Astrocyte of the spinal cord (primary cell): ENCODE measurements at regions not wholly inside any gene's neighbourhood (a gene's known extent, or its start where the extent isn't known, plus 50 kb on each side); places are given as distances from the start of the nearest gene placed in this dataset.
"Not testable (repeated sequence)": the region's sequence is repeated elsewhere in the genome, so short reads cannot be mapped to it uniquely, and the experiment has no call there.

Experiments used
- DNase-seq: peaks from one replicate; pipeline ENCODE4 v3.0.0; 2011; ENCODE audit warnings: low read depth, low spot score
- H3K4me3 ChIP-seq: 2 replicates; pipeline ENCODE4 v1.5.1; 2011; ENCODE audit warnings: low read depth, mild to moderate bottlenecking, low read length, moderate library complexity
- CTCF ChIP-seq: IDR thresholded peaks from 2 replicates; pipeline ENCODE4 v1.5.1; 2012; ENCODE audit warnings: low read depth, mild to moderate bottlenecking, low read length, inconsistent platforms
- in situ Hi-C: cut with HindIII; loops from 2 replicates; pipeline ENCODE4 v1.10.0; 2017; ENCODE audit warnings: low sequenced_read_pairs

DNA sequence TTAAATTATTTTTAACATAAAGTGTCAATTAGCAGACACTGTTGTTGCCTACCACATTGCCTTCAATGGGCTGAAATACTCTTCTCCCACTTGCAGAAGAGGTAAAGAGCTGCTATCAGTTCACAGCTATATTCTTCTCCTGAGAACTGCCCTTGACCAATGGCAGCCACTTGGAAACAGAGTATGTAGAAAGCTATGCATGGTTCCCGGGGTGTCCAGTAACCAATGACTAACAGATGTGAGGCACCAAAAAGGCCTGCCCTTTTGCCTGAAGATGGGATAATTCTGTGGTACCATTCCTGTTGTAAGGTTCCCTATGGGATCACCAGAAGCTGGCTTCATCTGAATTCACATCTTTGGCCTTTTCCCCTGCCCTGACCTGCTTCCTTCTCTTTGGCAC lies 181.4 kb upstream of the MAP3K1 start:
- no peak overlapping the region for H3K4me3 ChIP-seq
- in situ Hi-C loops, result no loop called here
- no peak for DNase-seq
- TF ChIP-seq CTCF, result no peak

DNA sequence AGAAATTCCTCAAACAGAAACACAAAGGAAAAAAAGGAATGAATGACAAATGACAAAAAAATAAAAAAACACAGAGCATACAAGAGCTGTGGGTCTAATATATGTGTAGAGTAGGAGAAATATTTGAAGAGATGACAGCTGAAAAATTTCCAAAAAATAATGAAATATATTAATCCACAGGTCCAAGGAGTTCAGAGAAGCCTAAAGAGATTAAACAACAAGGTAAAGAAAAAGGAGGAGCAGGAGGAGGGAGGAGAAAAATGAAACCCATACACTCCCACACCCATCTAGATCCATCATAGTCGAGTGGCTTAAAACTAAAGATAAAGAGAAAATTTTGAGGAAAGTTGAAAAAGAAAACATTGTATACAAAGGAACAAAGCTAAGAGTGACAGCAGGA lies 182.4 kb upstream of the MAP3K1 start:
- no peak overlapping the region for H3K4me3 ChIP-seq
- no peak for TF ChIP-seq CTCF
- DNase-seq, result no peak
- in situ Hi-C loops, result no loop called here

GRCh38 chr5:56632199-56632598 lies 183.2 kb upstream of the MAP3K1 start:
- DNase-seq, result no peak
- in situ Hi-C loops, result no loop called here
- no peak for TF ChIP-seq CTCF
- no peak overlapping the region for H3K4me3 ChIP-seq

GRCh38 chr5:56631719-56632118 lies 183.6 kb upstream of the MAP3K1 start:
- no peak for TF ChIP-seq CTCF
- H3K4me3 ChIP-seq, result no peak overlapping the region
- in situ Hi-C loops, result no loop called here
- no peak for DNase-seq

GRCh38 chr5:56628616-56629015 lies 186.7 kb upstream of the MAP3K1 start:
- in situ Hi-C loops, H3K4me3 ChIP-seq, DNase-seq: not testable (repeated sequence)

- no peak for TF ChIP-seq CTCF
- no peak overlapping the region for H3K4me3 ChIP-seq
- peak; percentile 92 for DNase-seq
- in situ Hi-C loops, result no loop called here
Measured at GRCh38 chr5:56625541-56625940, 189.8 kb upstream of the MAP3K1 start.

DNA sequence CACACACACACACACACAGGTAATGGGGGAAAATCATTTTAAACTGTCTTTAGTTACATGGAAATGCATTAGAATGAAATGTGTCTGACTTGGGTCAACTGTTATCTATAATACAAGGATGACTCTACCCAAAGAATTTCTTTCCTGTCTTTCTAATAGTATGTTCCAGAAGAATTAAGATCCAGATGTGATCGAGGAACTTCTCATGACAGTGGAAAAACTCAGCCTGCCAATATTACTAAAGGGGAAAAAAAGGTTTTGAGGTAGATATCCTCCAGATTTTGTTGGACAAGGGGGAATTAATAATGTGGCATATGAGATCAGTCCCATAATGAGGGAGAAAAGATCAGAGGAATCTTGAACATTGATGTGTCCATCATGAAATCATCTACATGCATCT lies 190.6 kb upstream of the MAP3K1 start:
- H3K4me3 ChIP-seq, result no peak overlapping the region
- no peak for TF ChIP-seq CTCF
- no peak for DNase-seq
- in situ Hi-C loops, result no loop called here
